ENCODE measurements at regions not wholly inside any gene's neighbourhood (a gene's known extent, or its start where the extent isn't known, plus 50 kb on each side); places are given as distances from the start of the nearest gene placed in this dataset.

DNA sequence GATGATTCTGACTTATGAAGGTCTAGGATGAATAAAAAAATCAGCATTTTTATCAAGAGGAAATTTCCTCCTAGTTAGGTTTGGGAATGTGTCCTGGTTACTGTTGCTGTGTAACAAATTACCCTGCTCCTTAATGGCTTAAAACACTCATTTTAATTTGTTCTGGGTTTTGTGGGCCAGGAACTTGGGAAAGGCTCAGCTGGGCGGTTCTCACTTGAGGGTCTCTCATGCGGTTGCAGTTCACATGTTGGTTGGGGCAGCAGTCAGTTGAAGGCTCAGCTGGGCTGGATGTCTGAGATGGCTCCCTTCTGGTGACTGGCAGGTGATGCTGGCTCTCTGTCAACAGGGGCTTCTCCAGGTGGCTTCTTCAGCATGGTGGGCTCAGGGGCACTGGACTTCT is 214.6 kb downstream of the RBM19 start:
- Histone ChIP-seq H3K27ac (ENCODE audit: extremely low read depth, low read depth, low read length) (no peak overlapping the region), H3K9me3 (ENCODE audit: control insufficient read depth, insufficient read depth, low read depth, low read length) (no peaks in the 10 kb centered on the region), H3K4me1 (ENCODE audit: control insufficient read depth, insufficient read depth, low read length) (no peaks in the 10 kb centered on the region), H3K36me3 (ENCODE audit: control insufficient read depth in 2 of 2, insufficient read depth in 1 of 2, low read length in 2 of 2) (no peaks in the 10 kb centered on the region), H3K4me3 (ENCODE audit: low read depth, low read length) (no peak overlapping the region)
- TF ChIP-seq ZNF133 (tag by site-specific recombination; IDR thresholded peaks at IDR 0.05) = no peak
- no peak for TF ChIP-seq ZNF335 (tag by site-specific recombination; conservative IDR thresholded peaks at IDR 0.05)
- no peak for TF ChIP-seq ZNF623 (tag by site-specific recombination; IDR thresholded peaks at IDR 0.05)
- TF ChIP-seq KLF10 (tag by site-specific recombination; IDR thresholded peaks at IDR 0.05) = no peak
- TF ChIP-seq ZNF311 (tag by site-specific recombination; IDR thresholded peaks at IDR 0.05; ENCODE audit: borderline replicate concordance) = no peak
- TF ChIP-seq ZNF140 (tag by site-specific recombination; IDR thresholded peaks at IDR 0.05) = no peak
- ChIA-PET CTCF (no interaction called here), POLR2A (no interaction called here)

DNA sequence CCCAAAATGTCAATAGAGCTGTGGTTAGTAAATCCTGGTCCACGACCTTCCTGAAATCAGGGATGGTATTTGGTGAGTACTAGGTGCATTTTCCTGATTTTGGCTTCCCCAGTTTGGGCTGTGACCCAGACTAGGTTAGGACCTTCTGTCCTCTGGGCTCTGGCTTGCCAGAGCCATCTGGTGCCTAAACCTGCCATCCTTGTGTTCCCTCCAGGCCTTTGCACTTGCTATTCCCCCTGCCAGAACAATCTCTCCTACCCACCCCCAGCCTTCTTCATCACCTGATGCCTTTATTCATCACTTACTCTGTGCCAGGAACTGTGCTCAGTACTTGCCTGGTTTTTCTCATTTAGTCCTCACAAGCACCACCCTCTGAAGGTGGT is 216.7 kb downstream of the RBM19 start:
- Histone ChIP-seq H3K4me3 (ENCODE audit: low read depth, low read length) (no peak overlapping the region), H3K9me3 (ENCODE audit: control insufficient read depth, insufficient read depth, low read depth, low read length) (no peaks in the 10 kb centered on the region), H3K4me1 (ENCODE audit: control insufficient read depth, insufficient read depth, low read length) (no peaks in the 10 kb centered on the region), H3K36me3 (ENCODE audit: control insufficient read depth in 2 of 2, insufficient read depth in 1 of 2, low read length in 2 of 2) (no peaks in the 10 kb centered on the region), H3K27ac (ENCODE audit: extremely low read depth, low read depth, low read length) (no peak overlapping the region)
- no peak for TF ChIP-seq ZNF514 (tag by site-specific recombination; IDR thresholded peaks at IDR 0.05)
- TF ChIP-seq MYNN (tag by site-specific recombination; IDR thresholded peaks at IDR 0.05; ENCODE audit: borderline replicate concordance) = no peak
- no peak for TF ChIP-seq KLF9 (tag by site-specific recombination; IDR thresholded peaks at IDR 0.05; ENCODE audit: low read depth)
- POLR2A ChIA-PET = no interaction called here
- CTCF ChIA-PET = no interaction called here

GRCh38 chr12:113748707-113749432 is 217.3 kb downstream of the RBM19 start:
- no peaks in the 10 kb centered on the region for H3K36me3 ChIP-seq (ENCODE audit: control insufficient read depth in 2 of 2, insufficient read depth in 1 of 2, low read length in 2 of 2)
- ChIA-PET POLR2A (no interaction called here), CTCF (no interaction called here)
- H3K9me3 ChIP-seq (ENCODE audit: control insufficient read depth, insufficient read depth, low read depth, low read length) = no peaks in the 10 kb centered on the region
- no peaks in the 10 kb centered on the region for H3K4me1 ChIP-seq (ENCODE audit: control insufficient read depth, insufficient read depth, low read length)
- no peak overlapping the region for H3K4me3 ChIP-seq (ENCODE audit: low read depth, low read length)
- H3K27ac ChIP-seq (ENCODE audit: extremely low read depth, low read depth, low read length) = no peak overlapping the region
- TF ChIP-seq ZNF16 (tag by site-specific recombination; IDR thresholded peaks at IDR 0.05; ENCODE audit: low read depth) = no peak
- TF ChIP-seq BCL11B (tag by site-specific recombination; IDR thresholded peaks at IDR 0.05; ENCODE audit: low read depth) = no peak
- TF ChIP-seq ZNF610 (tag by site-specific recombination; IDR thresholded peaks at IDR 0.05; ENCODE audit: borderline replicate concordance) = no peak
- TF ChIP-seq ZNF169 (tag by site-specific recombination; IDR thresholded peaks at IDR 0.05) = no peak
- TF ChIP-seq ZNF843 (tag by site-specific recombination; IDR thresholded peaks at IDR 0.05) = no peak
- no peak for TF ChIP-seq PRDM1 (tag by site-specific recombination; IDR thresholded peaks at IDR 0.05)
- no peak for TF ChIP-seq ZNF596 (tag by site-specific recombination; IDR thresholded peaks at IDR 0.05)
- TF ChIP-seq ZNF561 (tag by site-specific recombination; IDR thresholded peaks at IDR 0.05; ENCODE audit: borderline replicate concordance) = no peak
- no peak for TF ChIP-seq ZFP69B (tag by site-specific recombination; IDR thresholded peaks at IDR 0.05)
- no peak for TF ChIP-seq ZBTB21 (tag by site-specific recombination; IDR thresholded peaks at IDR 0.05)
- TF ChIP-seq KLF9 (tag by site-specific recombination; IDR thresholded peaks at IDR 0.05; ENCODE audit: low read depth) = no peak

GRCh38 chr12:113747017-113747416 is 219.1 kb downstream of the RBM19 start:
- Histone ChIP-seq H3K4me1 (ENCODE audit: control insufficient read depth, insufficient read depth, low read length) (no peaks in the 10 kb centered on the region), H3K4me3 (ENCODE audit: low read depth, low read length) (no peak overlapping the region), H3K9me3 (ENCODE audit: control insufficient read depth, insufficient read depth, low read depth, low read length) (no peaks in the 10 kb centered on the region), H3K36me3 (ENCODE audit: control insufficient read depth in 2 of 2, insufficient read depth in 1 of 2, low read length in 2 of 2) (no peaks in the 10 kb centered on the region), H3K27ac (ENCODE audit: extremely low read depth, low read depth, low read length) (no peak overlapping the region)
- ChIA-PET CTCF (interaction anchor here (0.6 kb wide), 1 partner anchor 285 kb away, joined by 4 read pairs; no protein-coding TSS in a partner anchor), POLR2A (no interaction called here)
- TF ChIP-seq, protein P1, sequence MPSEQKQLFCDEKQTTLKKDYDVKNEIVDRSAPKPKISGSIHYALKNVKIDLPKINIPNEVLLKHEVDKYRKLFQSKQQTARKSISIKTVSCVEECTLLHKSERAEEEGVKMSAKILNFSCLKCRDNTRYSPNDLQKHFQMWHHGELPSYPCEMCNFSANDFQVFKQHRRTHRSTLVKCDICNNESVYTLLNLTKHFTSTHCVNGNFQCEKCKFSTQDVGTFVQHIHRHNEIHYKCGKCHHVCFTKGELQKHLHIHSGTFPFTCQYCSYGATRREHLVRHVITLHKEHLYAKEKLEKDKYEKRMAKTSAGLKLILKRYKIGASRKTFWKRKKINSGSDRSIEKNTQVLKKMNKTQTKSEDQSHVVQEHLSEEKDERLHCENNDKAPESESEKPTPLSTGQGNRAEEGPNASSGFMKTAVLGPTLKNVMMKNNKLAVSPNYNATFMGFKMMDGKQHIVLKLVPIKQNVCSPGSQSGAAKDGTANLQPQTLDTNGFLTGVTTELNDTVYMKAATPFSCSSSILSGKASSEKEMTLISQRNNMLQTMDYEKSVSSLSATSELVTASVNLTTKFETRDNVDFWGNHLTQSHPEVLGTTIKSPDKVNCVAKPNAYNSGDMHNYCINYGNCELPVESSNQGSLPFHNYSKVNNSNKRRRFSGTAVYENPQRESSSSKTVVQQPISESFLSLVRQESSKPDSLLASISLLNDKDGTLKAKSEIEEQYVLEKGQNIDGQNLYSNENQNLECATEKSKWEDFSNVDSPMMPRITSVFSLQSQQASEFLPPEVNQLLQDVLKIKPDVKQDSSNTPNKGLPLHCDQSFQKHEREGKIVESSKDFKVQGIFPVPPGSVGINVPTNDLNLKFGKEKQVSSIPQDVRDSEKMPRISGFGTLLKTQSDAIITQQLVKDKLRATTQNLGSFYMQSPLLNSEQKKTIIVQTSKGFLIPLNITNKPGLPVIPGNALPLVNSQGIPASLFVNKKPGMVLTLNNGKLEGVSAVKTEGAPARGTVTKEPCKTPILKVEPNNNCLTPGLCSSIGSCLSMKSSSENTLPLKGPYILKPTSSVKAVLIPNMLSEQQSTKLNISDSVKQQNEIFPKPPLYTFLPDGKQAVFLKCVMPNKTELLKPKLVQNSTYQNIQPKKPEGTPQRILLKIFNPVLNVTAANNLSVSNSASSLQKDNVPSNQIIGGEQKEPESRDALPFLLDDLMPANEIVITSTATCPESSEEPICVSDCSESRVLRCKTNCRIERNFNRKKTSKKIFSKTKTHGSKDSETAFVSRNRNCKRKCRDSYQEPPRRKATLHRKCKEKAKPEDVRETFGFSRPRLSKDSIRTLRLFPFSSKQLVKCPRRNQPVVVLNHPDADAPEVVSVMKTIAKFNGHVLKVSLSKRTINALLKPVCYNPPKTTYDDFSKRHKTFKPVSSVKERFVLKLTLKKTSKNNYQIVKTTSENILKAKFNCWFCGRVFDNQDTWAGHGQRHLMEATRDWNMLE (tag by site-specific recombination; conservative IDR thresholded peaks at IDR 0.05; ENCODE audit: low read depth) = peak; percentile 68
- no peak for TF ChIP-seq ZNF324 (tag by site-specific recombination; IDR thresholded peaks at IDR 0.05)
- TF ChIP-seq KLF16 (tag by site-specific recombination; IDR thresholded peaks at IDR 0.05) = peak; percentile 52; the same call in 1 of the 2 replicates
- TF ChIP-seq ZNF660 (tag by site-specific recombination; IDR thresholded peaks at IDR 0.05) = 0 out of 2 replicates have a peak, but pooled peaks have one; percentile 38
- TF ChIP-seq, protein P2, sequence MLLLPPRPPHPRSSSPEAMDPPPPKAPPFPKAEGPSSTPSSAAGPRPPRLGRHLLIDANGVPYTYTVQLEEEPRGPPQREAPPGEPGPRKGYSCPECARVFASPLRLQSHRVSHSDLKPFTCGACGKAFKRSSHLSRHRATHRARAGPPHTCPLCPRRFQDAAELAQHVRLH (tag by site-specific recombination; IDR thresholded peaks at IDR 0.05) = 0 out of 2 replicates have a peak, but pooled peaks have one; percentile 15
- no peak for TF ChIP-seq ZNF792 (tag by site-specific recombination; IDR thresholded peaks at IDR 0.05)
- peak; percentile 42 for TF ChIP-seq SETDB1 (IDR thresholded peaks at IDR 0.05; ENCODE audit: insufficient read length, low read length)

Measured in HEK293 (cell line).